Activated T-helper 2 cell treated with anti-CD3 and anti-CD28 coated beads, Interferon-gamma antibody, Interleukin-2, Interleukin-4, amounts not matched to agents 10 μg/mL and 5 μg/mL and 100 μg/mL, durations not matched to agents 14 hours and 24 hours and 36 hours (primary cell): ENCODE measurements at regions not wholly inside any gene's neighbourhood (a gene's known extent, or its start where the extent isn't known, plus 50 kb on each side); places are given as distances from the start of the nearest gene placed in this dataset.

Source experiments
- DNase-seq: peaks from one replicate; pipeline ENCODE4 v3.0.0; 2021; ENCODE audit warnings: low spot score
- H3K27ac Mint-ChIP-seq: one replicate; pipeline ENCODE4 v1.8.0; 2021; ENCODE audit warnings: mixed read lengths
- H3K27me3 Mint-ChIP-seq: one replicate; pipeline ENCODE4 v1.8.0; 2021; ENCODE audit warnings: low read depth, mixed read lengths
- H3K36me3 Mint-ChIP-seq: one replicate; pipeline ENCODE4 v1.8.0; 2021; ENCODE audit warnings: low read depth, mixed read lengths
- H3K4me1 Mint-ChIP-seq: one replicate; pipeline ENCODE4 v1.8.0; 2021; ENCODE audit warnings: low read depth, mixed read lengths
- H3K4me3 Mint-ChIP-seq: one replicate; pipeline ENCODE4 v1.8.0; 2021; ENCODE audit warnings: low read depth, mild to moderate bottlenecking, moderate library complexity, mixed read lengths
- H3K9me3 Mint-ChIP-seq: one replicate; pipeline ENCODE4 v1.8.0; 2021; ENCODE audit warnings: mixed read lengths
- intact Hi-C: fragments of 100-400 bp; cut with micrococcal nuclease; formaldehyde crosslinking; loops from one replicate; pipeline ENCODE4 v1.15.1; 2023

DNA sequence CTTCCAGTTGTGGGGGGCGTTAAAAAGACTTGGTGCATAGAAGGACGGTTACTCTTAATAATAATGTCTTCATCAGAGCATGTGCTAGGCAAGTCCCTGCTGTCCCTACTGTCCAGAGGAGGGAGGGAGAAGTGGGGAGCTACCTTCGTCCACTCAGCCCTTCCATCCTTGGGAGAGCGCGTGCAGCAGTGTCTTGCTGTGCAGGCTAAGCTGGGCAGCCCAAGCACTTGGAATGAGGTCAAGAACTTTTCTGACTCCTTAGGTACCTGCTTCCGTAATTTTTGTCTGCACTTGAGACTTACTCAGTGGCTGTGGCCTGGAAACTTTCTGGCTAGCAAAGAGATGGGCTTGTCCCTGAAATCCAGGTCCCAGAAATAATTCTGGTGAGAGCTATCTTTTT, 265.9 kb upstream of the SORCS1 start:
- H3K27ac Mint-ChIP-seq = no peak overlapping the region

DNA sequence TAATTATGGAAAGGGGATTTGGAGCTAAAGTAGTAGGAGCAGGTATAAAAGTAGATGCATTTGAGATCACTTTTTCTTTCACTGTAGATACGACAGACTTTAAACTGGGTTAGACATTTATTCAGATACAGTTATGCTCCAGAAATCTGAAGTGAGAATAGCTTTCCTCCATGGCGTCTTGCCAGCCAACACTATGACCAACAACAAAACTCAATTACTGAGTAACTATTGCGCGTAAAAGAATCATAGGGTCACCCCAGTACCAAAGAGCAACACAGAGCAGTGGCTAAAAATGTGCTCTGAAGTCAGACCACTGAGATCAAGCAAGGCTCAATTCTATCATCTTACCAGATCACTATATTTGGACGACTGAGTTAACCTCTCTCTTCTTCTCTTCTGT, 262.5 kb upstream of the SORCS1 start:
- Mint-ChIP-seq H3K4me1 (no peaks in the 10 kb centered on the region), H3K36me3 (no peaks in the 10 kb centered on the region), H3K27me3 (no peaks in the 10 kb centered on the region), H3K4me3 (no peak overlapping the region), H3K9me3 (peaks cover 21% of the 10 kb centered on the region), H3K27ac (no peak overlapping the region)
- intact Hi-C loops = no loop called here
- no peak for DNase-seq

More for the DNA sequence above, 265.9 kb upstream of the SORCS1 start:
- H3K4me3 Mint-ChIP-seq = no peak overlapping the region
- H3K36me3 Mint-ChIP-seq = no peaks in the 10 kb centered on the region
- H3K4me1 Mint-ChIP-seq = no peaks in the 10 kb centered on the region
- intact Hi-C loops = no loop called here
- no peaks in the 10 kb centered on the region for H3K27me3 Mint-ChIP-seq
- DNase-seq = no peak
- peaks cover 21% of the 10 kb centered on the region for H3K9me3 Mint-ChIP-seq

DNA sequence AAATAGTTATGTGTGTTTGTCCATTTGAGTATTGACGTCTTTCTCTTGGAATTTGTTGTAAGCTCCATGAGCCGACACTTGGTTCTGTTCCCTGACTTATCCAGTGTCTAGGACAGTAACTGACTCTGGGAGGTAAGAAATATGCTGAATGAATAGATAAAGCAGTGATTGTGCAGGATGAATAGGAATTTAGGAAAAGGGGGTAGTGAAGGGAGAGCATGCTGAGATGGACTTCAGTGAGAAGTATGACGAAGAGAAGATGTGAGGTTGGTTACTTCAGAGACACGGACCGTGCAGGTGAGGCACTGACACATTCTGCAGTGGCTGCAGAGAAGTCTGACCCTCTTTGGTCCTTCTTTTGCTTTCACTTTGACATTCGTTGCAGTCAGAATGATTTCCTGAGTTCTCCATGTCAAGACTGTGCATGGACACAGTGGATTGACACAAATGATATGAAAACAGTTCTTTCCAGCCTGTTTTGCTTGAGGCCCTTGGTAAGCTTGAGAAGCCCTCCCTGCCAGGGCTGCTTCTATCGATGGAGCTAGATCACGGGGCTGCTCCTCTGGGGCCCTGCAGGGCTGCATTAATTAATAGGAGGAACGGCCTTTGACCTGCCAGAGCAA, 261.5 kb upstream of the SORCS1 start:
- H3K9me3 Mint-ChIP-seq = peaks cover 29% of the 10 kb centered on the region
- H3K27ac Mint-ChIP-seq = no peak overlapping the region

GRCh38 chr10:107424628-107425027, 260.1 kb upstream of the SORCS1 start:
- no peak overlapping the region for H3K4me3 Mint-ChIP-seq
- H3K36me3 Mint-ChIP-seq = no peaks in the 10 kb centered on the region
- H3K4me1 Mint-ChIP-seq = no peaks in the 10 kb centered on the region
- peaks cover 29% of the 10 kb centered on the region for H3K9me3 Mint-ChIP-seq
- DNase-seq = no peak
- intact Hi-C loops = no loop called here
- H3K27me3 Mint-ChIP-seq = no peaks in the 10 kb centered on the region
- no peak overlapping the region for H3K27ac Mint-ChIP-seq

More for the DNA sequence above, 261.5 kb upstream of the SORCS1 start:
- Mint-ChIP-seq H3K36me3 (no peaks in the 10 kb centered on the region), H3K27me3 (no peaks in the 10 kb centered on the region), H3K4me3 (no peak overlapping the region), H3K4me1 (no peaks in the 10 kb centered on the region)
- intact Hi-C loops = no loop called here
- no peak for DNase-seq

- Mint-ChIP-seq H3K36me3 (no peaks in the 10 kb centered on the region), H3K27me3 (no peaks in the 10 kb centered on the region), H3K27ac (no peak overlapping the region), H3K9me3 (peaks cover 26% of the 10 kb centered on the region), H3K4me3 (no peak overlapping the region), H3K4me1 (no peaks in the 10 kb centered on the region)
- intact Hi-C loops = no loop called here
- DNase-seq = no peak
Observed at GRCh38 chr10:107423903-107424302, 259.4 kb upstream of the SORCS1 start.

GRCh38 chr10:107422681-107423080, 258.2 kb upstream of the SORCS1 start:
- Mint-ChIP-seq H3K9me3 (peaks cover 20% of the 10 kb centered on the region), H3K4me3 (no peak overlapping the region), H3K27me3 (no peaks in the 10 kb centered on the region), H3K27ac (no peak overlapping the region), H3K4me1 (no peaks in the 10 kb centered on the region), H3K36me3 (no peaks in the 10 kb centered on the region)
- intact Hi-C loops = no loop called here
- no peak for DNase-seq

DNA sequence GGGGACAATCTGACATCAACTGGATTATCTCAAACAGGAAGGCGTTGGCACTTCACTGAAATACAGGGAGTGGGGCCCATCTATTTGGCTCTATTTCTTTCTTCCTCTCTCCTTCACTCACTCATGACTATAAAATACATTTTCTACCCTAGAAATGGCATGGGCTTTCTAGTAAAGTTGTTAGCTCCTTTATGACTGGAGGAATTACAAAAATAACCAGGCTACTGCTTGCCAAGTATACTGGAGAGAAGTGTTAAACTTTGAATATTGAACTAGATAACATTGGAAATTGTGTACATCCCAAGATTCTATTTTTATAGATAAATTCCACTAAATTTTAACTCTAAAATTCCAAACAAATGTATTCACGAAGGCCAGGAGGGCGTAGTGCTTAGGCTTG, 255.7 kb upstream of the SORCS1 start:
- no peaks in the 10 kb centered on the region for H3K4me1 Mint-ChIP-seq
- no peak for DNase-seq
- peaks cover 15% of the 10 kb centered on the region for H3K9me3 Mint-ChIP-seq
- no peaks in the 10 kb centered on the region for H3K27me3 Mint-ChIP-seq
- H3K36me3 Mint-ChIP-seq = no peaks in the 10 kb centered on the region
- no peak overlapping the region for H3K27ac Mint-ChIP-seq
- intact Hi-C loops = no loop called here
- H3K4me3 Mint-ChIP-seq = no peak overlapping the region

DNA sequence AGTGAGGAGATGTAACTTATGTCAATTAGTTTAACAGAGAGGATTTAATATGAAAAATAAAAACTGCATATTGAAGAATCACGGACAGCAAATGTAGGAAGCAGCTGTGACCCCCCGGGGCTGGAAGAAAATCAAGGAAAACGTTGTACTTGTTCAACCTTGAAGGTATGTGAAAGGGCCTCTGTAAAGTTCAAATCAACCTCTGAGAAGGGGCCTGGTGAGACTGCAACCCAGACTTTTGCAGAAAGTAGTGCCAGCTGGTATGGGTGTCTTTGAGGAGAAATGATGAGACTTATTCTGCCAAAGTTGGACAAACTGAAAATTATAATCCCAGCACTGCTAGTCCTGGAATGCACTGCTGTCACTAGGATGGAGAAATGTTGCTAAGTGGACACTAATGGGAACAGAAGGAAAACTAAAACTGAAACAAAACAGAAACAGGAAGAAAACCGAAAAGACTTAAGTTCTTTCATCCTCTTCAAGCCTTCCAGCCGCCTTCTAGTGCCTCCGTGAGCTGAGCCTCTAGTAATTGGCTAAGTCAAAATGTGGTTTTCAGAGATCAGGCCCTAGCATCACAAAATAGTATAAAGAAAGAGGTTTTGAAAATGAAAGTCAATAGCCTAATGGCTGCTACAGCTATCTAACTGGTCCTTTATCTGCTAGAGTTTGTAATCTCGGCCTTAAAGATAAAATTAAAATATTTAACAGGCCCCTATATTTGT, 253.7 kb upstream of the SORCS1 start:
- H3K27ac Mint-ChIP-seq = no peak overlapping the region
- no peaks in the 10 kb centered on the region for H3K4me1 Mint-ChIP-seq
- no peaks in the 10 kb centered on the region for H3K27me3 Mint-ChIP-seq
- H3K4me3 Mint-ChIP-seq = no peak overlapping the region
- no peak for DNase-seq
- peaks cover 19% of the 10 kb centered on the region for H3K9me3 Mint-ChIP-seq
- H3K36me3 Mint-ChIP-seq = no peaks in the 10 kb centered on the region
- intact Hi-C loops = no loop called here

DNA sequence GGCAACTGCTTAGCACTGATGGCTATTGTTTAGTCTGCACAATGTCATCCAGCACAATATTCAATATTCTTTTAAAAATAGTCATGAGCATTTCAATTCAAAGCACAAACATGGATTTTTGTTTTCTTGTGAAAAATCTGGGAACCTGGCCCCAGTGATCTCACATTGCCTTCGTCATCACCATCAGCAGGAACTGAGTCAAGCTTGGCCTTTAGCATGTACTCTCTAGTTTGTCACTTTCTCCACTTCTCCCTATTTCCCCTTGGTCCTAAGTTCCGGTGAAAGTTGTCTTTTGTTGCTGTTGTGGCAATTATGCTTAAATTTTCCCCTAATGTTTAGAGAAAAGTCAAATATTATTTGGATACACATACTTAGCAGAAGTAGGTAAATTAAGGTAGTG, 252.9 kb upstream of the SORCS1 start:
- H3K36me3 Mint-ChIP-seq = no peaks in the 10 kb centered on the region
- DNase-seq = no peak
- no peak overlapping the region for H3K4me3 Mint-ChIP-seq
- no peak overlapping the region for H3K27ac Mint-ChIP-seq
- intact Hi-C loops = no loop called here
- no peaks in the 10 kb centered on the region for H3K27me3 Mint-ChIP-seq
- no peaks in the 10 kb centered on the region for H3K4me1 Mint-ChIP-seq
- H3K9me3 Mint-ChIP-seq = peaks cover 20% of the 10 kb centered on the region

DNA sequence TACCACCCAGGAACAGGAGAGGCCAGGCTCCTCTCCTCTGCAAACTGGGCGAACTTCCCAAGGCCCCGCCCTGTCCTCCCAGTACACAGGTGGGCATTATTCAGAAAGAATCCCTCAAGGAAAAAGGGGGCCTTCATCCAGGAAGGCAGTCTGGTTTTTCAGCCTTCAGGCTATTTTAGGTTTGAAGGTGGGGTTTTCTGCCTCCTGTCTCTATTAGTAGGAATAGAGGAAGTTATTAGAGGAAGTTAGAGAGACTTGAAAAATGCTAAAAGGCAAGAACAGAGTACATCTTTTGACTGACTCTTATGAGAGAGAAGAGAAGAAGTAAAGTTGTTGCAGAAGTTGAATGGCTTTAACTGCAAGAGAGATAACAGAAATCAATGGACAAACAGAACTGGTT, 250.9 kb upstream of the SORCS1 start:
- no peak for DNase-seq
- Mint-ChIP-seq H3K4me3 (no peak overlapping the region), H3K9me3 (peaks cover 20% of the 10 kb centered on the region), H3K27ac (no peak overlapping the region), H3K4me1 (no peaks in the 10 kb centered on the region), H3K36me3 (no peaks in the 10 kb centered on the region), H3K27me3 (no peaks in the 10 kb centered on the region)
- intact Hi-C loops = no loop called here

DNA sequence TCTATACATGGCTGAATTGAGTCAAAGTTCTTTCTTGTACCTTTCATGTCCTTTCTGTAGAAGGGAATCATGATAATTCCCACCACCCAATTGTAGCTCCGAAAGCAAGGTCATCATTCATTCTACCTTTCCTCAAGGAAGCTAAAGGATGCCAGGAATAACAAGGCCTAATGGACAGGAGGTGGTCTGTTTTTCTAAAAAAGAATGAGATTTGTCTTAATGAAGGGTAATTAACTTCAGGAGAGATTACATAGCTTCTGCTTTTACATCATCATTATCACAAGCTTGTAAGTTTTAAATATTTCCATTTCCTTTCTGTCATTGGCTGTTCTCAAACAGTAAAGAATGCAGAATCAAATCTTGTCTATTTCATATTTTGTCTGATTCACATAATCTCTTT, 249.5 kb upstream of the SORCS1 start:
- intact Hi-C loops = no loop called here
- no peak for DNase-seq
- H3K36me3 Mint-ChIP-seq = no peaks in the 10 kb centered on the region
- H3K4me1 Mint-ChIP-seq = no peaks in the 10 kb centered on the region
- no peak overlapping the region for H3K27ac Mint-ChIP-seq
- H3K4me3 Mint-ChIP-seq = no peak overlapping the region
- H3K9me3 Mint-ChIP-seq = peaks cover 26% of the 10 kb centered on the region
- no peaks in the 10 kb centered on the region for H3K27me3 Mint-ChIP-seq

DNA sequence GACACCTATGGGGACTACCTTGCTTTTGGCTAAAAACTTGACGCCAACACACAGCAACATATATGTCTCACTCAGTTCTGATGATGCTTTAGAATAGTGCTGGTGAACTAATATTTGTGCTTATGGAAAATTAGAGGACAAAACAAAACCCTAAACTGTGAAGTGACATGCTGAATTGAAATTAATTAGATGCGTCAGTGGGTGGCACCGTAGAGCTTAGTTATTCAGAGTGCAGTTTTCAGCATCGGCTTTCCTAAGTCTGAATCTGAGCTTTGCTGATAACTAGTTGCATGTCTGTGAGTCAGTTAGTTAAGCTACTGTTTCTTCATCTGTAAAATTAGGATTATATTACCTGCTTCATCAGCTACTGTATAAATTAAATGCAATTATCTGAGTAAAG, 245.0 kb upstream of the SORCS1 start:
- intact Hi-C loops = no loop called here
- H3K9me3 Mint-ChIP-seq = peaks cover 19% of the 10 kb centered on the region
- H3K36me3 Mint-ChIP-seq = no peaks in the 10 kb centered on the region
- no peaks in the 10 kb centered on the region for H3K4me1 Mint-ChIP-seq
- H3K27ac Mint-ChIP-seq = no peak overlapping the region
- no peaks in the 10 kb centered on the region for H3K27me3 Mint-ChIP-seq
- no peak for DNase-seq
- no peak overlapping the region for H3K4me3 Mint-ChIP-seq

- peaks cover 12% of the 10 kb centered on the region for H3K9me3 Mint-ChIP-seq
- intact Hi-C loops = no loop called here
- H3K27ac Mint-ChIP-seq = no peak overlapping the region
- no peak for DNase-seq
- H3K4me3 Mint-ChIP-seq = no peak overlapping the region
- no peaks in the 10 kb centered on the region for H3K36me3 Mint-ChIP-seq
- H3K4me1 Mint-ChIP-seq = no peaks in the 10 kb centered on the region
- no peaks in the 10 kb centered on the region for H3K27me3 Mint-ChIP-seq
Observed at GRCh38 chr10:107398115-107398514, 233.6 kb upstream of the SORCS1 start.
